ENCODE measurements at regions not wholly inside any gene's neighbourhood (a gene's known extent, or its start where the extent isn't known, plus 50 kb on each side); places are given as distances from the start of the nearest gene placed in this dataset.
"Not testable (repeated sequence)": the region's sequence is repeated elsewhere in the genome, so short reads cannot be mapped to it uniquely, and the experiment has no call there.

- intact Hi-C loops (cut with DNase I; ENCODE audit: low total_unique reads): no loop called here
- Histone ChIP-seq H3K4me3 (no peak overlapping the region), H3K27ac (no peak overlapping the region), H3K9me3 (no peaks in the 10 kb centered on the region), H3K4me1 (peaks cover 0 to 7% (median 0%) of the 10 kb centered on the region in 6 donors), H3K27me3 (replicated peaks in 1 of 7) (no peaks in the 10 kb centered on the region), H3K36me3 (no peaks in the 10 kb centered on the region)
- 79 to 83% (median 80%) methylated on average over 8 of the region's 8 CpGs for WGBS, 5 donors
- no peak for TF ChIP-seq POLR2A (IDR thresholded peaks at IDR 0.05)
- TF ChIP-seq POLR2AphosphoS5 (IDR thresholded peaks at IDR 0.05): no peak
- TF ChIP-seq CTCF (IDR thresholded peaks at IDR 0.05 in 8 of 11, conservative IDR thresholded peaks at IDR 0.05 in 3 of 11): no peak
- no peak for DNase-seq
Observed at GRCh38 chr5:72587661-72588308, 80.6 kb upstream of the ZNF366 start.

GRCh38 chr5:72586788-72587530 is 79.7 kb upstream of the ZNF366 start:
- intact Hi-C loops (cut with DNase I; ENCODE audit: low total_unique reads): no loop called here
- Histone ChIP-seq H3K27me3 (replicated peaks in 1 of 7) (no peaks in the 10 kb centered on the region), H3K9me3 (peaks cover 0 to under 1% (median 0%) of the 10 kb centered on the region in 8 donors), H3K4me1 (peaks cover 0 to 7% (median 0%) of the 10 kb centered on the region in 6 donors), H3K27ac (no peak overlapping the region), H3K36me3 (no peaks in the 10 kb centered on the region), H3K4me3 (no peak overlapping the region)
- DNase-seq: no peak
- 93 to 98% (median 97%) methylated on average over 3 of the region's 3 CpGs for WGBS, 5 donors
- TF ChIP-seq CTCF (IDR thresholded peaks at IDR 0.05 in 8 of 11, conservative IDR thresholded peaks at IDR 0.05 in 3 of 11): no peak
- TF ChIP-seq POLR2AphosphoS5 (IDR thresholded peaks at IDR 0.05): no peak
- TF ChIP-seq POLR2A (IDR thresholded peaks at IDR 0.05): no peak

GRCh38 chr5:72584466-72584865 is 77.3 kb upstream of the ZNF366 start:
- Histone ChIP-seq H3K4me1 (peaks cover 0 to 7% (median 0%) of the 10 kb centered on the region in 6 donors), H3K9me3 (peaks cover 0 to 6% (median 0%) of the 10 kb centered on the region in 8 donors), H3K27ac (peak overlapping the region in 2 of 8 donors; percentile 10 to 37), H3K27me3 (replicated peaks in 1 of 7) (no peaks in the 10 kb centered on the region), H3K4me3 (no peak overlapping the region), H3K36me3 (no peaks in the 10 kb centered on the region)
- no peak for DNase-seq
- 56 to 76% (median 69%) methylated on average over 3 of the region's 3 CpGs for WGBS, 5 donors
- TF ChIP-seq POLR2A (IDR thresholded peaks at IDR 0.05): no peak
- no peak for TF ChIP-seq CTCF (IDR thresholded peaks at IDR 0.05 in 8 of 11, conservative IDR thresholded peaks at IDR 0.05 in 3 of 11)
- no peak for TF ChIP-seq POLR2AphosphoS5 (IDR thresholded peaks at IDR 0.05)
- intact Hi-C loops (cut with DNase I; ENCODE audit: low total_unique reads): no loop called here

- H3K4me3 ChIP-seq; H3K27ac ChIP-seq; H3K27me3 ChIP-seq (replicated peaks in 1 of 7); H3K4me1 ChIP-seq; H3K36me3 ChIP-seq; DNase-seq; intact Hi-C loops (cut with DNase I; ENCODE audit: low total_unique reads): not testable (repeated sequence)
- WGBS, 5 donors: 85 to 100% (median 95%) methylated on average over 2 of the region's 2 CpGs
- H3K9me3 ChIP-seq: peaks cover 0 to 10% (median 0%) of the 10 kb centered on the region in 8 donors
Observed at GRCh38 chr5:72579290-72579689, 72.1 kb upstream of the ZNF366 start.
